GM23338 (cell line): ENCODE measurements at regions not wholly inside any gene's neighbourhood (a gene's known extent, or its start where the extent isn't known, plus 50 kb on each side); places are given as distances from the start of the nearest gene placed in this dataset.

Source experiments
- CREB1 ChIP-seq: fragments of 250-450 bp; sonication (Bioruptor Pico); IDR thresholded peaks from 2 replicates; pipeline ENCODE4 v1.5.0; 2020; ENCODE audit warnings: low read depth, mild to moderate bottlenecking, moderate library complexity
- CTCF ChIP-seq, 2 experiments: fragments of 200-600 bp in 1 of 2; sonication (generic) in 1 of 2; conservative IDR thresholded peaks; 2 replicates each; pipeline versions ENCODE4 v1.5.1 to v1.6.1; 2016 to 2017; ENCODE audit warnings: antibody characterized with exemption in 2 of 2, low read depth in 2 of 2, mild to moderate bottlenecking in 2 of 2, moderate library complexity in 1 of 2
- EZH2 ChIP-seq: fragments of 200-600 bp; sonication (generic); IDR thresholded peaks from one replicate; pipeline ENCODE4 v1.8.0; 2017; ENCODE audit warnings: antibody characterized with exemption, mild to moderate bottlenecking, low read depth; ENCODE audit not compliant: unreplicated experiment
- POLR2AphosphoS5 ChIP-seq: IDR thresholded peaks from 2 replicates; pipeline ENCODE4 v1.6.1; 2016; ENCODE audit warnings: antibody characterized with exemption, low read depth
- REST ChIP-seq: IDR thresholded peaks from one replicate; pipeline ENCODE4 v1.6.1; 2018; ENCODE audit warnings: antibody characterized with exemption; ENCODE audit not compliant: unreplicated experiment
- ZNF462 ChIP-seq: fragments of 250-450 bp; sonication (Bioruptor Pico); IDR thresholded peaks from 2 replicates; pipeline ENCODE4 v1.5.0; 2020; ENCODE audit warnings: mild to moderate bottlenecking, moderate library complexity

- TF ChIP-seq CTCF (conservative IDR thresholded peaks at IDR 0.05; ENCODE audit: low read depth in 2 of 2) (no peak), EZH2 (no peak), REST (no peak), POLR2AphosphoS5 (no peak), CREB1 (CRISPR knock-in tag) (no peak), ZNF462 (CRISPR knock-in tag) (no peak)
These were observed 85.1 kb downstream of the EDN3 start for GRCh38 chr20:59385480-59385879.
